ENCODE measurements at regions not wholly inside any gene's neighbourhood (a gene's known extent, or its start where the extent isn't known, plus 50 kb on each side); places are given as distances from the start of the nearest gene placed in this dataset.

GRCh38 chr13:43986421-43986981, 106.8 kb downstream of the LACC1 start:
- WGBS (ENCODE audit: low lambda C conversion rate) = 31% methylated on average over 3 of the region's 3 CpGs

DNA sequence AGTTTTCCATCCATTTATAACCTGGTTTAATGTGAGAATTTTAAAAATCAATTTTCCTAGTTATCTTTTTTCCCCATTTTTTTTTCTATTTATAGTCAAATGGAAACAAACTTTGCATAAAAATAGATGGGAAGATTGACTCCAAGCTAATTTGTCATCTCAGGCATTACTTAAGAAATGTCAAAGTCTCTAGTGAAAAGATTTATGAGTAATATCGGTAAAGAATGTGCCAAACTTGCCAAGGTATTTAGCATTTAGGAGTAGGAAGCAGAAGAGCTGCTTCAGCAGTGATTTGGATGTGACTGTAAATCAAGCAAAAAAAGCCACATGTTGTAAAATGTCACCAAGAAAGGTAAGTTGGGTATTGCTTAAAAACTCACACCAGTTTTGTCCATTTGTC, 108.6 kb downstream of the LACC1 start:
- no peak overlapping the region for H3K27ac ChIP-seq (ENCODE audit: extremely low read length, insufficient read depth, low read length)
- peaks cover 8% of the 10 kb centered on the region; the same call in 1 of the 2 replicates for H3K4me1 ChIP-seq (ENCODE audit: insufficient read depth, low read length)
- no peaks in the 10 kb centered on the region for H3K9me3 ChIP-seq (ENCODE audit: low read length)
- no peak overlapping the region for H2AFZ ChIP-seq (ENCODE audit: low read length)
- H3K79me2 ChIP-seq (ENCODE audit: insufficient read depth, low read length) = no peaks in the 10 kb centered on the region
- WGBS (ENCODE audit: low lambda C conversion rate) = 3% methylated on average over 1 of the region's 1 CpG
- ChIA-PET CTCF (ENCODE audit: low intra/inter-chr PET ratio, low total read pairs) (no interaction called here), POLR2A (no interaction called here)
- no TSS peak for BruUV-seq (replicated peaks)
- no peak overlapping the region for H3K4me3 ChIP-seq (replicated peaks in 1 of 3; ENCODE audit: insufficient read depth in 1 of 3, low read depth in 2 of 3, low read length in 3 of 3)
- H3K4me2 ChIP-seq (ENCODE audit: low read depth, low read length) = no peak overlapping the region
- H3K36me3 ChIP-seq (replicated peaks in 1 of 2; ENCODE audit: control insufficient read depth in 1 of 2, insufficient read depth in 2 of 2, low read length in 2 of 2) = no peaks in the 10 kb centered on the region
- no peak for DNase-seq (ENCODE audit: low spot score)
- ATAC-seq = no peak
- H4K20me1 ChIP-seq (ENCODE audit: insufficient read depth, low read length) = no peaks in the 10 kb centered on the region
- H3K27me3 ChIP-seq (ENCODE audit: control insufficient read depth in 1 of 2, insufficient read depth in 2 of 2, low read length in 2 of 2) = no peaks in the 10 kb centered on the region; a peak in 2 of 5 replicates
- H3K9ac ChIP-seq (ENCODE audit: insufficient read depth, low read depth, low read length) = no peak overlapping the region
- in situ Hi-C loops (cut with HindIII; ENCODE audit: extremely low pct_ligation_motif_present, low pct_unique_long_range_greater_than_20kb) (no loop called here), intact Hi-C loops (cut with micrococcal nuclease; ENCODE audit: unreplicated experiment) (no loop called here)
- FAIRE-seq = no peak
- TF ChIP-seq, protein P1, sequence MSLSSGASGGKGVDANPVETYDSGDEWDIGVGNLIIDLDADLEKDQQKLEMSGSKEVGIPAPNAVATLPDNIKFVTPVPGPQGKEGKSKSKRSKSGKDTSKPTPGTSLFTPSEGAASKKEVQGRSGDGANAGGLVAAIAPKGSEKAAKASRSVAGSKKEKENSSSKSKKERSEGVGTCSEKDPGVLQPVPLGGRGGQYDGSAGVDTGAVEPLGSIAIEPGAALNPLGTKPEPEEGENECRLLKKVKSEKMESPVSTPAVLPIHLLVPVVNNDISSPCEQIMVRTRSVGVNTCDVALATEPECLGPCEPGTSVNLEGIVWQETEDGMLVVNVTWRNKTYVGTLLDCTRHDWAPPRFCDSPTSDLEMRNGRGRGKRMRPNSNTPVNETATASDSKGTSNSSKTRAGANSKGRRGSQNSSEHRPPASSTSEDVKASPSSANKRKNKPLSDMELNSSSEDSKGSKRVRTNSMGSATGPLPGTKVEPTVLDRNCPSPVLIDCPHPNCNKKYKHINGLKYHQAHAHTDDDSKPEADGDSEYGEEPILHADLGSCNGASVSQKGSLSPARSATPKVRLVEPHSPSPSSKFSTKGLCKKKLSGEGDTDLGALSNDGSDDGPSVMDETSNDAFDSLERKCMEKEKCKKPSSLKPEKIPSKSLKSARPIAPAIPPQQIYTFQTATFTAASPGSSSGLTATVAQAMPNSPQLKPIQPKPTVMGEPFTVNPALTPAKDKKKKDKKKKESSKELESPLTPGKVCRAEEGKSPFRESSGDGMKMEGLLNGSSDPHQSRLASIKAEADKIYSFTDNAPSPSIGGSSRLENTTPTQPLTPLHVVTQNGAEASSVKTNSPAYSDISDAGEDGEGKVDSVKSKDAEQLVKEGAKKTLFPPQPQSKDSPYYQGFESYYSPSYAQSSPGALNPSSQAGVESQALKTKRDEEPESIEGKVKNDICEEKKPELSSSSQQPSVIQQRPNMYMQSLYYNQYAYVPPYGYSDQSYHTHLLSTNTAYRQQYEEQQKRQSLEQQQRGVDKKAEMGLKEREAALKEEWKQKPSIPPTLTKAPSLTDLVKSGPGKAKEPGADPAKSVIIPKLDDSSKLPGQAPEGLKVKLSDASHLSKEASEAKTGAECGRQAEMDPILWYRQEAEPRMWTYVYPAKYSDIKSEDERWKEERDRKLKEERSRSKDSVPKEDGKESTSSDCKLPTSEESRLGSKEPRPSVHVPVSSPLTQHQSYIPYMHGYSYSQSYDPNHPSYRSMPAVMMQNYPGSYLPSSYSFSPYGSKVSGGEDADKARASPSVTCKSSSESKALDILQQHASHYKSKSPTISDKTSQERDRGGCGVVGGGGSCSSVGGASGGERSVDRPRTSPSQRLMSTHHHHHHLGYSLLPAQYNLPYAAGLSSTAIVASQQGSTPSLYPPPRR (CRISPR knock-in tag; IDR thresholded peaks at IDR 0.05; ENCODE audit: borderline replicate concordance) = no peak
- no peak for TF ChIP-seq MED13 (CRISPR knock-in tag; IDR thresholded peaks at IDR 0.05)
- no peak for TF ChIP-seq E2F1 (CRISPR knock-in tag; IDR thresholded peaks at IDR 0.05)
- TF ChIP-seq ZBTB20 (CRISPR knock-in tag; IDR thresholded peaks at IDR 0.05; ENCODE audit: borderline replicate concordance, low read depth) = no peak
- no peak for TF ChIP-seq PHF5A (CRISPR knock-in tag; IDR thresholded peaks at IDR 0.05; ENCODE audit: low read depth, unreplicated experiment)
- TF ChIP-seq ZNF24 (IDR thresholded peaks at IDR 0.05) = no peak
- no peak for TF ChIP-seq IRF1 (CRISPR knock-in tag; IDR thresholded peaks at IDR 0.05; ENCODE audit: low read depth)
- no peak for TF ChIP-seq KAT2B (IDR thresholded peaks at IDR 0.05; ENCODE audit: borderline replicate concordance, low read depth, low read length)

More at GRCh38 chr13:43986421-43986981, 106.8 kb downstream of the LACC1 start:
- intact Hi-C loops (cut with micrococcal nuclease; ENCODE audit: unreplicated experiment) (no loop called here), in situ Hi-C loops (cut with HindIII; ENCODE audit: extremely low pct_ligation_motif_present, low pct_unique_long_range_greater_than_20kb) (no loop called here)
- TF ChIP-seq ZNF326 (CRISPR knock-in tag; IDR thresholded peaks at IDR 0.05; ENCODE audit: borderline replicate concordance) (no peak), ZNF34 (CRISPR knock-in tag; IDR thresholded peaks at IDR 0.05; ENCODE audit: borderline replicate concordance) (no peak), ZFP36L2 (CRISPR knock-in tag; IDR thresholded peaks at IDR 0.05) (no peak)
- no peak overlapping the region for H3K4me3 ChIP-seq (replicated peaks in 1 of 3; ENCODE audit: insufficient read depth in 1 of 3, low read depth in 2 of 3, low read length in 3 of 3)
- no peak for DNase-seq (ENCODE audit: low spot score)
- H3K4me1 ChIP-seq (ENCODE audit: insufficient read depth, low read length) = peaks cover 8% of the 10 kb centered on the region; the same call in 1 of the 2 replicates
- no peaks in the 10 kb centered on the region for H3K79me2 ChIP-seq (ENCODE audit: insufficient read depth, low read length)
- no peaks in the 10 kb centered on the region; a peak in 2 of 5 replicates for H3K27me3 ChIP-seq (ENCODE audit: control insufficient read depth in 1 of 2, insufficient read depth in 2 of 2, low read length in 2 of 2)
- BruUV-seq (replicated peaks) = no TSS peak
- FAIRE-seq = no peak
- POLR2A ChIA-PET = no interaction called here
- no peak overlapping the region for H3K27ac ChIP-seq (ENCODE audit: extremely low read length, insufficient read depth, low read length)
- H3K36me3 ChIP-seq (replicated peaks in 1 of 2; ENCODE audit: control insufficient read depth in 1 of 2, insufficient read depth in 2 of 2, low read length in 2 of 2) = no peaks in the 10 kb centered on the region
- H3K9me3 ChIP-seq (ENCODE audit: low read length) = no peaks in the 10 kb centered on the region
- H4K20me1 ChIP-seq (ENCODE audit: insufficient read depth, low read length) = no peaks in the 10 kb centered on the region
- no peak for ATAC-seq
- H3K9ac ChIP-seq (ENCODE audit: insufficient read depth, low read depth, low read length) = no peak overlapping the region
- H3K4me2 ChIP-seq (ENCODE audit: low read depth, low read length) = no peak overlapping the region
- CTCF ChIA-PET (ENCODE audit: low intra/inter-chr PET ratio, low total read pairs) = no interaction called here
- H2AFZ ChIP-seq (ENCODE audit: low read length) = no peak overlapping the region
